ENCODE measurements at regions not wholly inside any gene's neighbourhood (a gene's known extent, or its start where the extent isn't known, plus 50 kb on each side); places are given as distances from the start of the nearest gene placed in this dataset.

DNA sequence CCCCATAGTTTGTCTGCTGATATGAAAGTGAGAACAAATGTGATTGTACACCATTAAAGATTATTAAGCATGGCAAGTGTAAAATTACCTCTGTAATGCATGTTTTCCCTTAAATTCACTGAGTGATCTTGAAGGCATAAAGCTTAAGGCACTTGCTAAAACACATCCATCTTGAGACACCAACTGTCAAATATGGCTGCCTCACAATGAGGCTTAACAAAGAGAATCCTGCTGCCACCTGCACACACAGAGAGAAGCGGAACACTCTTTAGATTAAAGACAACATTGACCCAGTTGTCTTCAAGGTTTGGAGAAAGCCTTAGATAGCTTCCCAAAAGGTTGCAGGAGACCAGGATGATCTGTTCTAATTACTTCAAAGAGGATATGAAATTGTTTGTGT is 803.6 kb upstream of the GYPC start:
- TF ChIP-seq, protein P1, sequence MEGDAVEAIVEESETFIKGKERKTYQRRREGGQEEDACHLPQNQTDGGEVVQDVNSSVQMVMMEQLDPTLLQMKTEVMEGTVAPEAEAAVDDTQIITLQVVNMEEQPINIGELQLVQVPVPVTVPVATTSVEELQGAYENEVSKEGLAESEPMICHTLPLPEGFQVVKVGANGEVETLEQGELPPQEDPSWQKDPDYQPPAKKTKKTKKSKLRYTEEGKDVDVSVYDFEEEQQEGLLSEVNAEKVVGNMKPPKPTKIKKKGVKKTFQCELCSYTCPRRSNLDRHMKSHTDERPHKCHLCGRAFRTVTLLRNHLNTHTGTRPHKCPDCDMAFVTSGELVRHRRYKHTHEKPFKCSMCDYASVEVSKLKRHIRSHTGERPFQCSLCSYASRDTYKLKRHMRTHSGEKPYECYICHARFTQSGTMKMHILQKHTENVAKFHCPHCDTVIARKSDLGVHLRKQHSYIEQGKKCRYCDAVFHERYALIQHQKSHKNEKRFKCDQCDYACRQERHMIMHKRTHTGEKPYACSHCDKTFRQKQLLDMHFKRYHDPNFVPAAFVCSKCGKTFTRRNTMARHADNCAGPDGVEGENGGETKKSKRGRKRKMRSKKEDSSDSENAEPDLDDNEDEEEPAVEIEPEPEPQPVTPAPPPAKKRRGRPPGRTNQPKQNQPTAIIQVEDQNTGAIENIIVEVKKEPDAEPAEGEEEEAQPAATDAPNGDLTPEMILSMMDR (IDR thresholded peaks at IDR 0.05) = no peak
- no peak for TF ChIP-seq POLR2A (IDR thresholded peaks at IDR 0.05)
